ENCODE measurements at regions not wholly inside any gene's neighbourhood (a gene's known extent, or its start where the extent isn't known, plus 50 kb on each side); places are given as distances from the start of the nearest gene placed in this dataset.

DNA sequence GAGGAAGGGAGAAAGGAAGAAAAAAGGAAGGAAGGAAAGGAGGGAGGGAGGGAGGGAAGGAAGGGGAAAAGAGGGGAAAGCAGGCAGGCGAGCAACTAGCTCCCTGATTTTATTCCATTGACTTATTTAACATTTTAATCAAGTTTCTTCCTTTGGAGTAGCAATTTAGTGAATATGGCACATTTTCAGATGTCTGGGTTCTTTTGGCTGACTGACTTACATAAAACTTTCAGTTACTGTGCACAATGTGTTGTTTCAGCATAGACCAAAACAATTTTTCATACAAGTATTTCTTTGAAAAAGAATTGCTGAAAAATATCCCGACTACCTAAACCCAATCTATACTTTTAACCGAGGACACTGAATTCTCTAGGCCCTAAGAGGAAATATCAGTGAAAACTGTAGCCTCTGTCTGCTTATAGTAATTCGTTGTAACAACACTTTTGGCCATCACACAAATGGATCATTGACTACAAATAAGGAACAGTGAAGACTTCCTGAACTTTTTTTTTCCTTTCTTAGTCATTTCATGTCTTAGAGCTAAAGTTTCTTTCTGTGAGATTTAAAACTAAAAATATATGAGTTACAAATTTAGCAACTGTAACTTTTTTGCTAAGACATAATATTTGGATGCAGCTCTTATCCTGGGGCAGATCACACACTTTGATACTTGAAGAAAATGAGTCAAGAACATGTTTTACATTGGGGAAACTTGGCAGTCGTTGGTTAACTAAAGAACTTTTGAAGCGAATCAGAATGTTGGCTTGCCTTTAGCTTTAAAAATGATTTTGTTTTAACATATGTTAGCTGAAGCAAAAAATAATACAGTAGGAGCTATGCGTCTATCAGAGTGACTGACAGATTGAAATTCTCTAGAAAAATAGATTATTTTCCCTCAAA, 79.6 kb downstream of the SOX2 start:
- DNase-seq (ENCODE audit: low read depth) = peak; percentile 4
- no peak for TF ChIP-seq CTCF (conservative IDR thresholded peaks at IDR 0.05; ENCODE audit: control insufficient read depth, insufficient read depth, low read depth, low read length)
- no peak overlapping the region for H3K4me3 ChIP-seq (ENCODE audit: control insufficient read depth, low read depth, low read length)

DNA sequence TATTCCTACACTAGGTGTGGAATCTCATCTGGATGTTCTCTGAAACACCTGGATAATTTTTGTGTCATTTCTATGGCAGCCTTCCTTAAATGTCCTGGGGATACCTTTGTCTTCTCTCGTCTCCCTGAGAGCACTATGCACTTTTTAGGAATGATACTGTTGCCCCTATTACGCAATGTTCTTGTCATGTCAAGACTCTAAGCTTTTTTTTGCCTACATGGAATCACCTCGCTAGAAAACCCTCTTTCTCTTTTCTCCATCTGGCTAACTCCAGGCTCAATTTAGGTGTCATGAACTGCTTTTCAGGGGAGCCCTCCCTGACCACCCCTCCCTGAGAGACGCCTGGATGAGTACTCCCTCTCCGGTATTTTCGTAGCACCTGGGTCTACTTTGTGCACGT, 81.3 kb downstream of the SOX2 start:
- no peak for DNase-seq (ENCODE audit: low read depth)
- no peak for TF ChIP-seq CTCF (conservative IDR thresholded peaks at IDR 0.05; ENCODE audit: control insufficient read depth, insufficient read depth, low read depth, low read length)
- no peak overlapping the region for H3K4me3 ChIP-seq (ENCODE audit: control insufficient read depth, low read depth, low read length)

DNA sequence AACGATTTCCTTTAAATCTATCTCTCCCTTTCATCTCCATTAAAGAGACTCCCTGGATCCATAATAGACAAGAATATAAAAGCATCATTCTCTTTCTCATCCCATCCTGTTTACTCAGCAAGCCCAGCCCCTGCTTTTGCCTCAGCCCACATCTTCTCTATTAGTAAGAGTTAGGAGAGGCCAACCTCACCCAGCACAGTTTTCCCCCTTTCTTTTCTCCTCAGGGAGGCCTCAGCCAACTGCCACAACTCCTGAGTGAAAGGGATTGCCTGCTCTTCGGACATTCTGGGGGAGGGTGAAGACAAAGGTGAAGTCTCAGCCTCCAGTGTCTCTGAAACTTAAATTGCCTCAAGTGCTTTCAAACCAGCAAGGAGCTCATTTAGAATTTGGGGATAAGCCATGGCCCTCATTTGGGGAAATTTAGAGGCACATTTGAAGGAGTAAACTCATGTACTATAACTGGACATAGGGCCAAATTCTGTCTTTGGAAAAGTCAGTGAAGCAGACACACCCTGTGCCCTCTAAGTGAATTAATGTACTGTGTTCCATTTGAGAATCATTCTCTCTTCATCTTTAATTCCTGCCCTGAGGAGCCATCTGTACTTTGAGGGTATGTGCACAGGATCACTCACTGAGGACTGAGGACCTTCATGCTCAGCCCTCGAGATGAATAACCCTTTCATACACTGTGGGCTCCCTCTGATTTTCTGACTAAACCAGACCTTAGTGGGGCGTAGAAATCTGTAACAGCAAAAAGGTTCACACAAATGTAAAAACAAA, 82.5 kb downstream of the SOX2 start:
- no peak overlapping the region for H3K4me3 ChIP-seq (ENCODE audit: control insufficient read depth, low read depth, low read length)
- DNase-seq (ENCODE audit: low read depth) = no peak
- TF ChIP-seq CTCF (conservative IDR thresholded peaks at IDR 0.05; ENCODE audit: control insufficient read depth, insufficient read depth, low read depth, low read length) = no peak

DNA sequence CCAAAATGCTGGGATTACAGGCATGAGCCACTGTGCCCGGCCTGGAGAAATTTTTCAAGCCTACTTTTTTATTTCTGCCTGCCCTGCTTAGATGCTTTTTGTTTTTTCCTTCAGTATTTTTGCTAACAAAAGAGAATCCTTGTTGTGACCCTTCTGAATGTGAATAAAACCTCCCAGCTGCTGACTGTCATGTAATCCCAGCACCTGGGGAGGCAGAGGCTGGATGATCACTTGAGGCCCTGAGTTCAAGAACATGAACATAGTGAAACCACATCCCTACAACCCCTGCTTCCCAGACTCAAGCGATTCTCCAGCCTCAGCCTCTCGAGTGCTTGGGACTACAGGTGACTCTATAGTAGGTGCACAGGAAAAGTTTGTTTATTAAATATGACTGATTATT, 84.9 kb downstream of the SOX2 start:
- DNase-seq (ENCODE audit: low read depth) = no peak
- no peak overlapping the region for H3K4me3 ChIP-seq (ENCODE audit: control insufficient read depth, low read depth, low read length)
- TF ChIP-seq CTCF (conservative IDR thresholded peaks at IDR 0.05; ENCODE audit: control insufficient read depth, insufficient read depth, low read depth, low read length) = no peak

DNA sequence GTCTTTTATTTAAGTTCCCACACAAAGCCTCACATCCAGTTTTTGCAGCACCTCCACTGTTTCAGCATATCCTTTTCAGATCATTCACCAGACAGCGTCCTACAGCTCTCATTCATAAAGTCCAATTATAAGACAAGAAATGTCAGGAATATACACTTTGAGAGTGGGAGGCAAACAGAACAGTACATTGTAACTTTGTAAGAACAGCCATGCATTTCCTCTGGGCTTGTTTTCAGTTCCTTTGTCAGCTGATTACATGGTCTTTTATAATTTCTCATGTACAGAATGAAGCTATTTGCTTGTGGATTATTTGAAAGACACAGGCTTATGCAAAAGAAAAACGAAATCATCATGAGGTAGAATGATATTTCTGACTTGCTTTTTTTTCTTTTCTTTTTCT, 85.7 kb downstream of the SOX2 start:
- DNase-seq (ENCODE audit: low read depth) = no peak
- no peak for TF ChIP-seq CTCF (conservative IDR thresholded peaks at IDR 0.05; ENCODE audit: control insufficient read depth, insufficient read depth, low read depth, low read length)
- no peak overlapping the region for H3K4me3 ChIP-seq (ENCODE audit: control insufficient read depth, low read depth, low read length)

DNA sequence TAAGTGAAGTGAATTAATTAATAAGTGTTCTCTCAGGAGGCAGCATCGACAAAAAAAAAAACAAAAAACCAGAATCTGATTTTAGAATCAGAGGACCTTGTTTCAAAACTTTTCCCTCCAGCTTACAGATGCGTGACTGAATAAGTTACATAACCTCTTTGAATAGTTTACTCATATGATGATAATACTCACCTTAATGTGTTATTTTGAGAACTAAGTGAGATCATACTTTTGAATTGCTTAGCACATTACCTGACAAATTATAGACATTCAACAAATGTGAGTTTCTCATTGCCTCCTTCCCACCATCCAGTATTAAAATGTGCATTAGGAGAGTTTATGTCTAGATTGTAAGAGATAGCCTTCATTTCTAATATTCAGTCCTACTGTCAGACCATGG, 94.0 kb downstream of the SOX2 start:
- TF ChIP-seq CTCF (conservative IDR thresholded peaks at IDR 0.05; ENCODE audit: control insufficient read depth, insufficient read depth, low read depth, low read length) = no peak
- H3K4me3 ChIP-seq (ENCODE audit: control insufficient read depth, low read depth, low read length) = no peak overlapping the region
- no peak for DNase-seq (ENCODE audit: low read depth)

Data from fibroblast of mammary gland (primary cell).